HEK293T (cell line): ENCODE measurements at regions not wholly inside any gene's neighbourhood (a gene's known extent, or its start where the extent isn't known, plus 50 kb on each side); places are given as distances from the start of the nearest gene placed in this dataset.

Experiments used
- CTBP1 ChIP-seq: fragments of 450-650 bp; IDR thresholded peaks from 2 replicates; pipeline ENCODE4 v1.6.1; 2016; ENCODE audit warnings: borderline replicate concordance
- FOXA1 ChIP-seq: fragments of 450-650 bp; IDR thresholded peaks from 2 replicates; pipeline ENCODE4 v1.6.1; 2016; ENCODE audit warnings: mild to moderate bottlenecking
- FOXM1 ChIP-seq: fragments of 450-650 bp; IDR thresholded peaks from 2 replicates; pipeline ENCODE4 v1.6.1; 2017; ENCODE audit warnings: mild to moderate bottlenecking, borderline replicate concordance
- L3MBTL2 ChIP-seq: fragments of 450-650 bp; conservative IDR thresholded peaks from 2 replicates; pipeline ENCODE4 v1.6.1; 2016; ENCODE audit warnings: mild to moderate bottlenecking
- SP1 ChIP-seq: fragments of 450-650 bp; IDR thresholded peaks from 2 replicates; pipeline ENCODE4 v1.6.1; 2017
- SUZ12 ChIP-seq: fragments of 450-650 bp; IDR thresholded peaks from 2 replicates; pipeline ENCODE4 v1.6.1; 2016; ENCODE audit warnings: mild to moderate bottlenecking
- ZNF384 ChIP-seq: fragments of 450-650 bp; IDR thresholded peaks from 2 replicates; pipeline ENCODE4 v1.6.1; 2016

DNA sequence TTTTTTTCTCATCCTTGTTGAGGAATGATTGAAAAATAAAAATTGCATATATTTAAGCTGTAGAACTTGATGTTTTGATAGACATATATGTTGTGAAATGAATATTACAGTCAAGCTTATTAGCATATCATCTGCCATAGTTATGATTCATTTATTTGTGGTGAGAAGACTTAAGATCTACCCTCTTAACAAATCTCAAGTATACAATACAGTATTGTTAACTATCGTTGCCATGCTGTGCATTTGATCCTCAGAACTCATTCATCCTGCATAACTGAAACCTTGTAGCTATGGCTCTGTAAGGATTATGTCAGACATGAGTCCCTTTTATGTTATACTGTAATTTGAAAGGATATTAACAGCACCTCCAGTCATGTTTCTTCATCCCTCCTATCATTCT, 2045.3 kb downstream of the ARAP2 start:
- no peak for TF ChIP-seq SP1
- no peak for TF ChIP-seq FOXA1
- TF ChIP-seq L3MBTL2 = no peak
- TF ChIP-seq SUZ12 = no peak
- TF ChIP-seq CTBP1 = no peak
- TF ChIP-seq ZNF384 = no peak
- no peak for TF ChIP-seq FOXM1
